CD14-positive monocyte (primary cell): ENCODE measurements at regions not wholly inside any gene's neighbourhood (a gene's known extent, or its start where the extent isn't known, plus 50 kb on each side); places are given as distances from the start of the nearest gene placed in this dataset.

Experiments used
- DNase-seq, 3 donors: peaks; one replicate each; pipeline ENCODE4 v3.0.0-alpha.2; 2011 to 2022
- H2AFZ ChIP-seq: 2 replicates; pipeline ENCODE4 v1.6.0; 2012; ENCODE audit warnings: mild to moderate bottlenecking, low read depth, low read length, inconsistent platforms; ENCODE audit not compliant: insufficient read depth, poor library complexity, severe bottlenecking
- H3K27ac ChIP-seq, 2 donors: 1 replicate in 1 of 2; 2 replicates in 1 of 2; pipeline ENCODE4 v1.5.1; 2012 to 2013; ENCODE audit warnings: low read length in 2 of 2, control low read depth in 1 of 2, inconsistent platforms in 1 of 2, low read depth in 1 of 2, mild to moderate bottlenecking in 1 of 2
- H3K27me3 ChIP-seq, 2 donors: one replicate each; pipeline versions ENCODE4 v1.6.0 to v1.6.1; 2011 to 2013; ENCODE audit warnings: low read length in 2 of 2; ENCODE audit not compliant: control insufficient read depth in 2 of 2, insufficient read depth in 2 of 2
- H3K36me3 ChIP-seq, 2 donors: replicated peaks in 1 of 2; 1 replicate in 1 of 2; 2 replicates in 1 of 2; pipeline versions ENCODE4 v1.5.1 to v1.6.1; 2012 to 2013; ENCODE audit warnings: low read length in 2 of 2, control low read depth in 1 of 2, inconsistent platforms in 1 of 2, mild to moderate bottlenecking in 1 of 2; ENCODE audit not compliant: insufficient read depth in 2 of 2, control insufficient read depth in 1 of 2
- H3K4me1 ChIP-seq, 2 donors: 1 replicate in 1 of 2; 2 replicates in 1 of 2; pipeline versions ENCODE4 v1.5.1 to v1.6.1; 2012 to 2013; ENCODE audit warnings: low read length in 2 of 2, control low read depth in 1 of 2, inconsistent platforms in 1 of 2, mild to moderate bottlenecking in 1 of 2, moderate library complexity in 1 of 2; ENCODE audit not compliant: insufficient read depth in 2 of 2, control insufficient read depth in 1 of 2
- H3K4me2 ChIP-seq: replicated peaks from 2 replicates; pipeline ENCODE3; 2012; ENCODE audit warnings: low read length, moderate library complexity, mild to moderate bottlenecking; ENCODE audit not compliant: poor library complexity, severe bottlenecking; ENCODE audit errors: extremely low read depth
- H3K4me3 ChIP-seq, 3 experiments: fragments of 200-600 bp in 1 of 3; sonication (generic) in 1 of 3; replicated peaks in 1 of 3; 1 replicate in 2 of 3; 2 replicates in 1 of 3; pipeline ENCODE4 v1.5.1; 2011 to 2013; ENCODE audit warnings: low read length in 3 of 3, mild to moderate bottlenecking in 3 of 3, control low read depth in 2 of 3, low read depth in 2 of 3, inconsistent platforms in 1 of 3, moderate library complexity in 1 of 3
- H3K79me2 ChIP-seq: 2 replicates; pipeline ENCODE4 v1.6.0; 2012; ENCODE audit warnings: mild to moderate bottlenecking, control low read depth, inconsistent platforms, low read length, moderate library complexity; ENCODE audit not compliant: insufficient read depth
- H3K9ac ChIP-seq: 2 replicates; pipeline ENCODE4 v1.6.0; 2017; ENCODE audit warnings: low read length, mild to moderate bottlenecking; ENCODE audit not compliant: insufficient read depth, poor library complexity, severe bottlenecking
- H3K9me3 ChIP-seq, 2 donors: replicated peaks in 1 of 2; 1 replicate in 1 of 2; 2 replicates in 1 of 2; pipeline versions ENCODE4 v1.5.1 to v1.6.1; 2012 to 2013; ENCODE audit warnings: low read length in 2 of 2, control low read depth in 1 of 2; ENCODE audit not compliant: control insufficient read depth in 1 of 2, insufficient read depth in 1 of 2
- H4K20me1 ChIP-seq: 2 replicates; pipeline ENCODE4 v1.6.0; 2012; ENCODE audit warnings: mild to moderate bottlenecking, low read length, control low read depth, moderate library complexity; ENCODE audit not compliant: insufficient read depth
- H3K27ac Mint-ChIP-seq, 7 donors: one replicate each; pipeline ENCODE4 v1.8.0; 2020; ENCODE audit warnings: mild to moderate bottlenecking in 7 of 7, mixed read lengths in 7 of 7, moderate library complexity in 6 of 7, inconsistent platforms in 2 of 7
- H3K27me3 Mint-ChIP-seq, 3 donors: one replicate each; pipeline ENCODE4 v1.8.0; 2021 to 2022; ENCODE audit warnings: low read depth in 3 of 3, mild to moderate bottlenecking in 3 of 3, mixed read lengths in 3 of 3, moderate library complexity in 3 of 3, inconsistent platforms in 1 of 3
- H3K36me3 Mint-ChIP-seq, 2 donors: one replicate each; pipeline ENCODE4 v1.8.0; 2020; ENCODE audit warnings: mixed read lengths in 2 of 2, inconsistent platforms in 1 of 2, mild to moderate bottlenecking in 1 of 2
- H3K4me1 Mint-ChIP-seq: one replicate; pipeline ENCODE4 v1.8.0; 2020; ENCODE audit warnings: mild to moderate bottlenecking, mixed read lengths
- H3K4me3 Mint-ChIP-seq, 2 donors: one replicate each; pipeline ENCODE4 v1.8.0; 2020; ENCODE audit warnings: mild to moderate bottlenecking in 2 of 2, mixed read lengths in 2 of 2, moderate library complexity in 1 of 2
- H3K9me3 Mint-ChIP-seq, 7 donors: one replicate each; pipeline ENCODE4 v1.8.0; 2020 to 2022; ENCODE audit warnings: mixed read lengths in 7 of 7, mild to moderate bottlenecking in 6 of 7, moderate library complexity in 6 of 7, inconsistent platforms in 2 of 7
- WGBS: methylation state at CpG from one replicate; pipeline ENCODE4 v1.1.5; 2013; ENCODE audit warnings: missing lambda C conversion rate; ENCODE audit not compliant: insufficient coverage; 5-methylcytosine and 5-hydroxymethylcytosine counted together
- intact Hi-C, 2 donors: fragments of 100-400 bp; cut with micrococcal nuclease; formaldehyde crosslinking; loops; one replicate each; pipeline versions ENCODE4 v1.15.0 to v1.15.1; 2023
- TF ChIP-seq, protein P1 (sequence below): fragments of 200-600 bp; IDR thresholded peaks from one replicate; pipeline ENCODE4 v1.8.0; 2022; ENCODE audit warnings: antibody characterized with exemption, mild to moderate bottlenecking

DNA sequence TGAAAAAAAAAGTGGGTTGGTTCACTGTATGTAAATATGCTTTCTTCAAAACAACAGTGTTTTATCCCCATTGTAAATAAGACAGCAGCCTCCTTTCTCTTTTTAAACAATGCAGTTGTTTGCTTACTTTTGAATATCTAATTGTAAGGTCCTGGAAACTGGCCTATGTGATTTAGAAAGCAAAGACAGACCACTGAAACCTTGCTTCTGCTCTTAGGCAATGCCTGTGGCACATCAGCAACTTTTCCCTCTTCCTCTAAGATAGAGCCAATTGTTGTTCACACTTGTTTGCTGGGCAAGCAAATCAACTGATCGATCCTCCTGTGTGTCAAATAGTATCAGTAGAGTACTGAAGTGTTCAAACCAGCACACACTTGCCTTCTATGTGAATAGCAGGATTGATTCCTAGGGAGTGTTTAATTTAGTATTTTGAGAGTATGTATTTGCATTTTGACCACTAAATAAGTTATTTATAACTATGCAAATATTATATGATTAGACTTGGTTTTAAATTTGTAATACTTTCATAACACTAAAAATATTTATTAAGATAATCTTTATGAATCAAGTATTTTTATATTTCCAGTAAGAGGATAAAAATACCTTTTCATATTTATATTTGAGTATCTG lies 55.4 kb upstream of the GRPR start:
- Mint-ChIP-seq H3K36me3 (no peaks in the 10 kb centered on the region), H3K4me3 (no peak overlapping the region), H3K27ac (peak overlapping the region in 1 of 7 donors; percentile 57), H3K9me3 (peaks cover 2 to 20% (median 9%) of the 10 kb centered on the region in 7 donors), H3K27me3 (peaks cover 0 to 9% (median 0%) of the 10 kb centered on the region in 3 donors), H3K4me1 (peaks cover 18% of the 10 kb centered on the region)
- WGBS, result no CpG with 5 or more reads among the region's 1 CpG
- H3K9ac ChIP-seq, result no peak overlapping the region
- no peak overlapping the region for H2AFZ ChIP-seq
- H3K9me3 ChIP-seq, result no peaks in the 10 kb centered on the region
- TF ChIP-seq, protein P1, sequence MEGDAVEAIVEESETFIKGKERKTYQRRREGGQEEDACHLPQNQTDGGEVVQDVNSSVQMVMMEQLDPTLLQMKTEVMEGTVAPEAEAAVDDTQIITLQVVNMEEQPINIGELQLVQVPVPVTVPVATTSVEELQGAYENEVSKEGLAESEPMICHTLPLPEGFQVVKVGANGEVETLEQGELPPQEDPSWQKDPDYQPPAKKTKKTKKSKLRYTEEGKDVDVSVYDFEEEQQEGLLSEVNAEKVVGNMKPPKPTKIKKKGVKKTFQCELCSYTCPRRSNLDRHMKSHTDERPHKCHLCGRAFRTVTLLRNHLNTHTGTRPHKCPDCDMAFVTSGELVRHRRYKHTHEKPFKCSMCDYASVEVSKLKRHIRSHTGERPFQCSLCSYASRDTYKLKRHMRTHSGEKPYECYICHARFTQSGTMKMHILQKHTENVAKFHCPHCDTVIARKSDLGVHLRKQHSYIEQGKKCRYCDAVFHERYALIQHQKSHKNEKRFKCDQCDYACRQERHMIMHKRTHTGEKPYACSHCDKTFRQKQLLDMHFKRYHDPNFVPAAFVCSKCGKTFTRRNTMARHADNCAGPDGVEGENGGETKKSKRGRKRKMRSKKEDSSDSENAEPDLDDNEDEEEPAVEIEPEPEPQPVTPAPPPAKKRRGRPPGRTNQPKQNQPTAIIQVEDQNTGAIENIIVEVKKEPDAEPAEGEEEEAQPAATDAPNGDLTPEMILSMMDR, result no peak
- H4K20me1 ChIP-seq, result no peaks in the 10 kb centered on the region
- H3K27me3 ChIP-seq, result peaks cover 0 to 19% of the 10 kb centered on the region in 2 donors
- DNase-seq, result no peak
- no peak overlapping the region for H3K4me3 ChIP-seq
- H3K79me2 ChIP-seq, result no peaks in the 10 kb centered on the region
- H3K27ac ChIP-seq, result peak overlapping the region in 1 of 2 donors; percentile 14
- no peak overlapping the region for H3K4me2 ChIP-seq
- H3K36me3 ChIP-seq, result no peaks in the 10 kb centered on the region
- intact Hi-C loops, result no loop called here
- H3K4me1 ChIP-seq, result peaks cover 20 to 26% of the 10 kb centered on the region in 2 donors

DNA sequence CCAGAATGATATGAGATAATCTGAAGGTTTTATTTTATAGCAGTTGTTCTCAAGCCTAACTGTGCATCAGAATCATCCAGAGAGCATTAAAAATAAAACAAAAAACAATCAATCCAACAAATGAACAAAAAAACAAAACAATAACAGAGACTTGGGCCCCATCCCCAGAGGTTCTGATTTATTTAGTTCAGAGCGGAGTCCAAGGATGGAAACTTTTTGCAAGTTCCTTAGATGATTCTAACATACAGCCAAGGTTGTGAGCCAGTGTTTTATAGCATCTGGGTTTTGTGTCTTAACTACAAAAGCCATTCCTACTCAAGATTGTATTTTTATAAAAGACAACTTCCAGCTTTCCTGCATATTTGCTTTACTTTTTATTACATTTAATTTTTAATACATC lies 59.4 kb upstream of the GRPR start:
- Mint-ChIP-seq H3K27ac (peak overlapping the region in 3 of 7 donors; percentile 16 to 72 (median 70)), H3K27me3 (peaks cover 0 to 13% (median 0%) of the 10 kb centered on the region in 3 donors), H3K4me1 (peaks cover 30% of the 10 kb centered on the region), H3K36me3 (no peaks in the 10 kb centered on the region), H3K9me3 (peaks cover 0 to 4% (median 0%) of the 10 kb centered on the region in 7 donors), H3K4me3 (no peak overlapping the region)
- Histone ChIP-seq H3K9me3 (peaks cover 0 to 4% of the 10 kb centered on the region in 2 donors), H2AFZ (no peak overlapping the region), H3K79me2 (no peaks in the 10 kb centered on the region), H3K36me3 (no peaks in the 10 kb centered on the region), H3K4me2 (no peak overlapping the region), H3K27me3 (peaks cover 0 to 42% of the 10 kb centered on the region in 2 donors), H3K4me3 (no peak overlapping the region), H3K4me1 (peaks cover 26 to 32% of the 10 kb centered on the region in 2 donors), H3K9ac (no peak overlapping the region), H3K27ac (peak overlapping the region in 1 of 2 donors; percentile 46), H4K20me1 (no peaks in the 10 kb centered on the region)
- TF ChIP-seq, protein P1, result no peak
- no CpG with 5 or more reads among the region's 1 CpG for WGBS
- no peak for DNase-seq
- intact Hi-C loops, result no loop called here
